ENCODE measurements at regions not wholly inside any gene's neighbourhood (a gene's known extent, or its start where the extent isn't known, plus 50 kb on each side); places are given as distances from the start of the nearest gene placed in this dataset.

DNA sequence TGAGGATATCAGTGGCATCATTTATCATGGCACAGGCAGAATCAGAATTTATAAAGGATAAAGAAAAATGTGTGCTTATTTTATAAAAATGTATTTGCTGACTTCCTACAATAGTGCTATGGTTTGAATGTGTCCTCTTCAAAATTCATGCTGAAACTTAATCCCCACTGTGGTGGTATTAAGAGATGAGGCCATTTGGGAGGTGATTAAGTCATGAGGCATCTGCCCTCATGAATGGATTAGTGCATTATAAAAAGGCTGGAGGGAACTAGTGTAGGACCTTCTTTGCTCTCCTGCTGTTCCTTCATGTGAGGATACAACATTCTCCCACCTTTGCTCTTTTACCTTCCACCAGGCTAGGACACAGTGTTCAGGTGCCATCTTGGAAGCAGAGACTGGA, 212.8 kb downstream of the RFC3 start:
- FAIRE-seq (no peak), ATAC-seq (no peak), DNase-seq (no peak)
- Histone ChIP-seq H3K27ac (no peak overlapping the region), H3K4me3 (no peak overlapping the region), H3K27me3 (no peaks in the 10 kb centered on the region), H3K4me1 (no peaks in the 10 kb centered on the region), H3K9me3 (no peaks in the 10 kb centered on the region), H3K36me3 (no peaks in the 10 kb centered on the region)
- intact Hi-C loops (cut with DNase I): no loop called here
- TF ChIP-seq, protein P1, sequence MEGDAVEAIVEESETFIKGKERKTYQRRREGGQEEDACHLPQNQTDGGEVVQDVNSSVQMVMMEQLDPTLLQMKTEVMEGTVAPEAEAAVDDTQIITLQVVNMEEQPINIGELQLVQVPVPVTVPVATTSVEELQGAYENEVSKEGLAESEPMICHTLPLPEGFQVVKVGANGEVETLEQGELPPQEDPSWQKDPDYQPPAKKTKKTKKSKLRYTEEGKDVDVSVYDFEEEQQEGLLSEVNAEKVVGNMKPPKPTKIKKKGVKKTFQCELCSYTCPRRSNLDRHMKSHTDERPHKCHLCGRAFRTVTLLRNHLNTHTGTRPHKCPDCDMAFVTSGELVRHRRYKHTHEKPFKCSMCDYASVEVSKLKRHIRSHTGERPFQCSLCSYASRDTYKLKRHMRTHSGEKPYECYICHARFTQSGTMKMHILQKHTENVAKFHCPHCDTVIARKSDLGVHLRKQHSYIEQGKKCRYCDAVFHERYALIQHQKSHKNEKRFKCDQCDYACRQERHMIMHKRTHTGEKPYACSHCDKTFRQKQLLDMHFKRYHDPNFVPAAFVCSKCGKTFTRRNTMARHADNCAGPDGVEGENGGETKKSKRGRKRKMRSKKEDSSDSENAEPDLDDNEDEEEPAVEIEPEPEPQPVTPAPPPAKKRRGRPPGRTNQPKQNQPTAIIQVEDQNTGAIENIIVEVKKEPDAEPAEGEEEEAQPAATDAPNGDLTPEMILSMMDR (IDR thresholded peaks at IDR 0.05): no peak

DNA sequence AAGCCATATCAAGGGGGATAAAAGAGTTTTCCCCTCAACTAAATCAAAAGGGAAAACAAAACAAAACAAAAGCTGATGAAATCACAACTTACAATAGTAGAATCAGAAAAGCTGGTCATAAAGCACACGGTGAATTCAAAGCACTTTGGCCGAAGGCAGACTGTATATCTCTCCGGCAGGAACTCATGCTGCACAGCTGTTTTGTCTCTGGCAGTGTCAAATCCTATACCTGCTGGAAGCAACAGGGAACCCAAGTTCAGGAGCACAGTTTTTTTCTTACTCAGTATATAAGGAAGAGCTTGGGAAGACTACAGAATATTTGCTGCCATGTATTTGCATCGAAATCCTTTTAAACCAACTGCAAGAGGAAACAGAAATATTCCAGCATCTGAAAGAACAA, 213.7 kb downstream of the RFC3 start:
- H3K36me3 ChIP-seq: no peaks in the 10 kb centered on the region
- no peak overlapping the region for H3K4me3 ChIP-seq
- DNase-seq (no peak), FAIRE-seq (no peak), ATAC-seq (no peak)
- TF ChIP-seq, protein P1 (IDR thresholded peaks at IDR 0.05): no peak
- intact Hi-C loops (cut with DNase I): no loop called here
- H3K4me1 ChIP-seq: no peaks in the 10 kb centered on the region
- H3K27me3 ChIP-seq: no peaks in the 10 kb centered on the region
- no peak overlapping the region for H3K27ac ChIP-seq
- 65 to 78% methylated on average over 4 of the region's 4 CpGs for WGBS, 2 donors
- no peaks in the 10 kb centered on the region for H3K9me3 ChIP-seq

DNA sequence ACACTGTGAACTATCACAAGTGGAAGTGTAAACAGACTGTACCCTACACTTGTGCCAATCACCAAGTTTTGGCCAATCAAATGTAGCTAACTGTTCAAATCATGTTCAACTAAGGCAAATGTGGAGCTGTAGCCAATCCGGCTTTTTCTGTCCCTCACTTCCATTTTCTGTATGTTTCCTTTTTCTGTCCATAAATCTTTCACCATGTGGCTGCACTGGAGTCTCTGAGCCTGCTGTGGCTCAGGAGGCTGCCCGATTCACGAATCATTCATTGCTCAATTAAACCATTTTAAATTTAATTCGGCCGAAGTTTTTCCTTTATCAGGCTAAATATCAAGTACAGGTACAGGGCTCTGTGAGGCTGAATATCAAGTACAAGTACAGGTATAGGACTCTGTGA, 216.5 kb downstream of the RFC3 start:
- intact Hi-C loops (cut with DNase I): no loop called here
- 74 to 77% methylated on average over 5 of the region's 5 CpGs for WGBS, 2 donors
- no peak overlapping the region for H3K4me3 ChIP-seq

DNA sequence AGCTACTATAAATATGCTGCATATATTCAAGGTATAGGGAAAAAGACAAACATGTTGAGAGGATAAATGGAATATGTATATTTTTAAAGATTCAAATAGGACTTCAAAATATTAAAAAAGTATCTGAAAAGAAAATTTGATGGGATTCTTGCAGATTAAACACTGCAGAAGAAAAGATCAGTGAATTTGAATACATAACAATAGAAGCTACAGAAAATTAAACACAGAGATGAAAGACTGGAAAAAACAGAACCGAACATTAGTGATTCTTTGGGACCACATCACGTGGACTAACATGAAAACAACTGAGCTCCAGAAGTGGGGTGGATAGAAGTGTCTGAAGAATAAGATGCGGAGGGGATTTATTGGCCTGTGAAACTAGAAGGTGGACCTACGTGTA, 217.2 kb downstream of the RFC3 start:
- Histone ChIP-seq H3K4me3 (no peak overlapping the region), H3K4me1 (no peaks in the 10 kb centered on the region), H3K27ac (no peak overlapping the region), H3K36me3 (no peaks in the 10 kb centered on the region), H3K27me3 (no peaks in the 10 kb centered on the region), H3K9me3 (no peaks in the 10 kb centered on the region)
- DNase-seq: no peak
- no peak for FAIRE-seq
- WGBS, 2 donors: 68 to 79% methylated on average over 4 of the region's 4 CpGs
- TF ChIP-seq, protein P1 (IDR thresholded peaks at IDR 0.05): no peak
- no peak for ATAC-seq
- intact Hi-C loops (cut with DNase I): no loop called here

More for the DNA sequence above, 216.5 kb downstream of the RFC3 start:
- no peak for ATAC-seq
- no peak for FAIRE-seq
- Histone ChIP-seq H3K27me3 (no peaks in the 10 kb centered on the region), H3K9me3 (no peaks in the 10 kb centered on the region), H3K36me3 (no peaks in the 10 kb centered on the region), H3K27ac (no peak overlapping the region), H3K4me1 (no peaks in the 10 kb centered on the region)
- DNase-seq: no peak
- TF ChIP-seq, protein P1 (IDR thresholded peaks at IDR 0.05): no peak

DNA sequence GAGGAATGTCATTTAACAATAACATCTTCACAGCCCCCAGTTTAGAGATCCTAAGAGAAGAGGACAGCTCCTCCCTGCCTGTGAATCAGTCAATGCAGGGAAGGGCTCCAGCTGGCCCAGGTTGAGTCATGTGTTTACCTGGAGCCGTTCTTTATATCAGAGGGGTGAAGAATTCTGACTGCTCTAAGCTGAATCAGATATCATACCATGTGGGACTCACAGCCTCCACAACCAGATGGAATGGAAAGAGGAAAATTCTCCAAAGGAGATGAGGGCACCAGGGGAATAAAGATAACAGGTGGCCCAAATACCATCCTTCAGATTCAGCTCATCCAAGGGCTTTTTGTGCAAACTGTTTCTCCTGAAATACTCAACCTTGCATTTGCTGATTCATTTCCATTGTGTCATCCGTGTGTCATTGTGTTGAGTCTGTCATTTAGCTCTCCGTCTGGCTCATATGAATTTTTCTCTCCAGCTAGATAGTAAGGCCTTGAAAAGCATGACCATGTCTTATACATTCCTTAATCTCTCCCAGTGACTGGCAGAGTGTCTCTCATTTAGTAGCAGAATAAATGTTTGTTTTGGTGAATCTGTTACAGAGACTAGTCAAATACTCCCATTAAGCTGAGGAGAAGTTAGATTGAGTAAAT, 217.9 kb downstream of the RFC3 start:
- DNase-seq (no peak), FAIRE-seq (no peak), ATAC-seq (no peak)
- H3K9me3 ChIP-seq: no peaks in the 10 kb centered on the region
- intact Hi-C loops (cut with DNase I): no loop called here
- H3K4me3 ChIP-seq: no peak overlapping the region
- 58 to 62% methylated on average over 3 of the region's 3 CpGs for WGBS, 2 donors
- H3K27me3 ChIP-seq: no peaks in the 10 kb centered on the region
- H3K36me3 ChIP-seq: no peaks in the 10 kb centered on the region
- no peaks in the 10 kb centered on the region for H3K4me1 ChIP-seq
- H3K27ac ChIP-seq: no peak overlapping the region
- TF ChIP-seq, protein P1 (IDR thresholded peaks at IDR 0.05): no peak

Data from pancreas (tissue), 10 donors.